GM12878 (cell line): ENCODE measurements at regions not wholly inside any gene's neighbourhood (a gene's known extent, or its start where the extent isn't known, plus 50 kb on each side); places are given as distances from the start of the nearest gene placed in this dataset.

ENCODE experiments used
- CHD2 ChIP-seq: IDR thresholded peaks from 2 replicates; pipeline ENCODE4 v1.6.1; 2011; ENCODE audit warnings: low read depth, low read length, improper control_type of control experiment, borderline replicate concordance
- EED ChIP-seq: sonication (generic); IDR thresholded peaks from 2 replicates; pipeline ENCODE4 v1.6.1; 2016; ENCODE audit warnings: antibody characterized with exemption, low read depth
- FOXK2 ChIP-seq: fragments of 450-650 bp; IDR thresholded peaks from 2 replicates; pipeline ENCODE4 v1.6.1; 2017; ENCODE audit warnings: mild to moderate bottlenecking, moderate library complexity
- FOXM1 ChIP-seq: IDR thresholded peaks from 2 replicates; pipeline ENCODE4 v1.6.1; 2012; ENCODE audit warnings: low read depth, mild to moderate bottlenecking, inconsistent platforms, low read length, moderate library complexity
- HDGF ChIP-seq: fragments of 450-650 bp; IDR thresholded peaks from 2 replicates; pipeline ENCODE4 v1.6.1; 2016; ENCODE audit warnings: antibody characterized with exemption
- IKZF1 ChIP-seq: fragments of 450-650 bp; conservative IDR thresholded peaks from 2 replicates; pipeline ENCODE4 v1.6.1; 2017; ENCODE audit warnings: antibody characterized with exemption, mild to moderate bottlenecking
- POLR2A ChIP-seq: IDR thresholded peaks from 2 replicates; pipeline ENCODE4 v1.6.1; 2011; ENCODE audit warnings: low read depth, mild to moderate bottlenecking, low read length
- REST ChIP-seq: IDR thresholded peaks from 2 replicates; pipeline ENCODE4 v1.6.1; 2012; ENCODE audit warnings: mild to moderate bottlenecking, low read depth, low read length
- TAF1 ChIP-seq: IDR thresholded peaks from 2 replicates; pipeline ENCODE4 v1.6.1; 2011; ENCODE audit warnings: mild to moderate bottlenecking, low read depth, low read length, borderline replicate concordance
- TBL1XR1 ChIP-seq: IDR thresholded peaks from 2 replicates; pipeline ENCODE4 v1.6.1; 2012; ENCODE audit warnings: low read depth, low read length, improper control_type of control experiment
- ZBED1 ChIP-seq: IDR thresholded peaks from 2 replicates; pipeline ENCODE4 v1.6.1; 2016; ENCODE audit warnings: borderline replicate concordance
- ZZZ3 ChIP-seq: IDR thresholded peaks from 2 replicates; pipeline ENCODE4 v1.6.1; 2011; ENCODE audit warnings: low read depth; ENCODE audit not compliant: control insufficient read depth, insufficient read length
- TF ChIP-seq, protein P1 (sequence below), 3 experiments: IDR thresholded peaks in 2 of 3; conservative IDR thresholded peaks in 1 of 3; 2 replicates each; pipeline ENCODE4 v1.5.1; 2011; ENCODE audit warnings: low read depth in 3 of 3, low read length in 3 of 3, mild to moderate bottlenecking in 3 of 3, control low read depth in 2 of 3, moderate library complexity in 2 of 3, inconsistent platforms in 1 of 3, mixed read lengths in 1 of 3; ENCODE audit not compliant: control insufficient read depth in 2 of 3, insufficient read depth in 1 of 3; ENCODE audit errors: extremely low read depth in 1 of 3
- TF ChIP-seq, protein P2 (sequence below): fragments of 450-650 bp; IDR thresholded peaks from 2 replicates; pipeline ENCODE4 v1.6.1; 2016; ENCODE audit warnings: mild to moderate bottlenecking

- no peak for TF ChIP-seq POLR2A
- TF ChIP-seq, protein P1, sequence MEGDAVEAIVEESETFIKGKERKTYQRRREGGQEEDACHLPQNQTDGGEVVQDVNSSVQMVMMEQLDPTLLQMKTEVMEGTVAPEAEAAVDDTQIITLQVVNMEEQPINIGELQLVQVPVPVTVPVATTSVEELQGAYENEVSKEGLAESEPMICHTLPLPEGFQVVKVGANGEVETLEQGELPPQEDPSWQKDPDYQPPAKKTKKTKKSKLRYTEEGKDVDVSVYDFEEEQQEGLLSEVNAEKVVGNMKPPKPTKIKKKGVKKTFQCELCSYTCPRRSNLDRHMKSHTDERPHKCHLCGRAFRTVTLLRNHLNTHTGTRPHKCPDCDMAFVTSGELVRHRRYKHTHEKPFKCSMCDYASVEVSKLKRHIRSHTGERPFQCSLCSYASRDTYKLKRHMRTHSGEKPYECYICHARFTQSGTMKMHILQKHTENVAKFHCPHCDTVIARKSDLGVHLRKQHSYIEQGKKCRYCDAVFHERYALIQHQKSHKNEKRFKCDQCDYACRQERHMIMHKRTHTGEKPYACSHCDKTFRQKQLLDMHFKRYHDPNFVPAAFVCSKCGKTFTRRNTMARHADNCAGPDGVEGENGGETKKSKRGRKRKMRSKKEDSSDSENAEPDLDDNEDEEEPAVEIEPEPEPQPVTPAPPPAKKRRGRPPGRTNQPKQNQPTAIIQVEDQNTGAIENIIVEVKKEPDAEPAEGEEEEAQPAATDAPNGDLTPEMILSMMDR (IDR thresholded peaks at IDR 0.05 in 2 of 3, conservative IDR thresholded peaks at IDR 0.05 in 1 of 3; ENCODE audit: control insufficient read depth in 2 of 3, extremely low read depth in 1 of 3, insufficient read depth in 1 of 3, low read depth in 3 of 3, low read length in 3 of 3), result no peak
- no peak for TF ChIP-seq IKZF1
- TF ChIP-seq TAF1, result no peak
- no peak for TF ChIP-seq HDGF
- TF ChIP-seq, protein P2, sequence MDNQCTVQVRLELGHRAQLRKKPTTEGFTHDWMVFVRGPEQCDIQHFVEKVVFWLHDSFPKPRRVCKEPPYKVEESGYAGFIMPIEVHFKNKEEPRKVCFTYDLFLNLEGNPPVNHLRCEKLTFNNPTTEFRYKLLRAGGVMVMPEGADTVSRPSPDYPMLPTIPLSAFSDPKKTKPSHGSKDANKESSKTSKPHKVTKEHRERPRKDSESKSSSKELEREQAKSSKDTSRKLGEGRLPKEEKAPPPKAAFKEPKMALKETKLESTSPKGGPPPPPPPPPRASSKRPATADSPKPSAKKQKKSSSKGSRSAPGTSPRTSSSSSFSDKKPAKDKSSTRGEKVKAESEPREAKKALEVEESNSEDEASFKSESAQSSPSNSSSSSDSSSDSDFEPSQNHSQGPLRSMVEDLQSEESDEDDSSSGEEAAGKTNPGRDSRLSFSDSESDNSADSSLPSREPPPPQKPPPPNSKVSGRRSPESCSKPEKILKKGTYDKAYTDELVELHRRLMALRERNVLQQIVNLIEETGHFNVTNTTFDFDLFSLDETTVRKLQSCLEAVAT, result no peak
- TF ChIP-seq ZBED1, result no peak
- TF ChIP-seq FOXM1, result no peak
- TF ChIP-seq FOXK2, result no peak
- TF ChIP-seq REST, result no peak
- no peak for TF ChIP-seq EED
- no peak for TF ChIP-seq CHD2
- no peak for TF ChIP-seq ZZZ3
- no peak for TF ChIP-seq TBL1XR1
Observed at GRCh38 chr2:151106805-151107506, 154.7 kb downstream of the RBM43 start.
